ENCODE measurements at regions not wholly inside any gene's neighbourhood (a gene's known extent, or its start where the extent isn't known, plus 50 kb on each side); places are given as distances from the start of the nearest gene placed in this dataset.

DNA sequence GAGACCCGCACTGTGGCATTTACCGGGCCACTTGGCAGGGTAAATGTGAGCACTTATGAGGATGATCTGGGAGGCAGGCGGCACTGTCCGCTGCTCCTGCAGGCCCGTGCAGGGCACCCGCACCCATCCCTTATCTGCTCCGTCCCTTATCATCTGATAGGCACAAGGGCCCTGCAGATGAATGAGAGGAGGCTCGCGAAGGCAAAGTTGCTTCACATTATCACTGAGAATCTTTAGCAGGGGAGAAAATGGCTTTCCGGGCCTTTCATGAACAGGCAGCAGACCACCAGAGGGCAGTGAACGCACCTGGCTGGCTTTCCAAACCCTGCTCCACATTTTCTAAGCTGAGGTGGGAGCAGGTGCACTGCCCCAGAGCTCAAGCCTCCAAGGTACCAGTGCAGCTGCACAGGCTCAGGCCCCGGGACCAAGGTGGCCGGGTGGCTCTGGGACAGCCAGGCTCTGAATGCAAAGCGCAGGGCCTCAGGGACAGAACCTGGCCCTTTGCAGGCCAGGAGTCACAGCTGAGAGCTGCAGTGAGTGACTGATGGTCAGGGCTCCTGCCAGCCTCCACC, 165.6 kb downstream of the SHANK2 start:
- no peak overlapping the region for H3K27ac ChIP-seq
- POLR2A ChIA-PET (ENCODE audit: low non-redundant PET): no interaction called here
- DNase-seq (ENCODE audit: low spot score): peak; percentile 10
- CTCF ChIA-PET: interaction anchor here (0.5 to 1.0 kb wide), 2 partner anchors 167 to 281 kb away, joined by 3 to 6 read pairs; no protein-coding TSS in a partner anchor
- TF ChIP-seq, protein P1, sequence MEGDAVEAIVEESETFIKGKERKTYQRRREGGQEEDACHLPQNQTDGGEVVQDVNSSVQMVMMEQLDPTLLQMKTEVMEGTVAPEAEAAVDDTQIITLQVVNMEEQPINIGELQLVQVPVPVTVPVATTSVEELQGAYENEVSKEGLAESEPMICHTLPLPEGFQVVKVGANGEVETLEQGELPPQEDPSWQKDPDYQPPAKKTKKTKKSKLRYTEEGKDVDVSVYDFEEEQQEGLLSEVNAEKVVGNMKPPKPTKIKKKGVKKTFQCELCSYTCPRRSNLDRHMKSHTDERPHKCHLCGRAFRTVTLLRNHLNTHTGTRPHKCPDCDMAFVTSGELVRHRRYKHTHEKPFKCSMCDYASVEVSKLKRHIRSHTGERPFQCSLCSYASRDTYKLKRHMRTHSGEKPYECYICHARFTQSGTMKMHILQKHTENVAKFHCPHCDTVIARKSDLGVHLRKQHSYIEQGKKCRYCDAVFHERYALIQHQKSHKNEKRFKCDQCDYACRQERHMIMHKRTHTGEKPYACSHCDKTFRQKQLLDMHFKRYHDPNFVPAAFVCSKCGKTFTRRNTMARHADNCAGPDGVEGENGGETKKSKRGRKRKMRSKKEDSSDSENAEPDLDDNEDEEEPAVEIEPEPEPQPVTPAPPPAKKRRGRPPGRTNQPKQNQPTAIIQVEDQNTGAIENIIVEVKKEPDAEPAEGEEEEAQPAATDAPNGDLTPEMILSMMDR (conservative IDR thresholded peaks at IDR 0.05; ENCODE audit: low read depth): peak; percentile 31

DNA sequence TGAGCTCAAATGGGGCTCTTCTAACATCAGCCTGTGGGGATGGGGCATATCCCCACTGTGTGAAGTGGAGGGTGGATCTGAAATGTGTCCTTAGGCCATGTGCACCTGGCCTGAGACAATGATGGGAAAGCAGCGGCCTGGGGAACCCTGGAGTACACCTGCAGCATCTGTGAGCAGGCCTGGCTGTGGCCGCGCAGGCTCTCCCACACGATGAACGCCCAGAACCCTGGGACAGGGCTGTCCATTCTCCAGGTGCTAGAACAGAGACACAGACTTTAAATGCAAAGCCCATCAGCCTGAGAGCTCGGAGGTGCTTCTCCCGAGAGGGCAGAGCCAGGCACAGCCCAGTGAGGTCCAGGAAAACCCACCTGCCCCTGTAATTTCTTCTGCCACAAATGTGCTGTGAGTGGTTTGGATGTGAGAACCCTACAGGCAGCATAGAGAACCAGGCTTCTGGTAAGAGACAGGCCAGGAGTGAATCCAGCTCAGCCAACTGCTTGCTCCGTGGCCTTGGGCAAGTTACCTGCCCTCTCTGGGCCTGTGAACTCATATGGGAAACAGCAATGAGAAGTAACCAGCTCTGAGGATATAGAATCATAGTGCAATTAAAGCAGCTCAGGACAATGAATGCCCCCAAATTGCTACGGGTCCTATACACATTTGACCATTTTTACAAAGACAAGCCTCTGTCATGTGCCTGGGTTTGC, 167.9 kb downstream of the SHANK2 start:
- ChIA-PET POLR2A (ENCODE audit: low non-redundant PET) (no interaction called here), CTCF (interaction anchor here (0.7 kb wide), 1 partner anchor 36 kb away, joined by 5 read pairs; no protein-coding TSS in a partner anchor)
- H3K27ac ChIP-seq: no peak overlapping the region
- DNase-seq (ENCODE audit: low spot score): no peak
- TF ChIP-seq, protein P1 (conservative IDR thresholded peaks at IDR 0.05; ENCODE audit: low read depth): no peak

DNA sequence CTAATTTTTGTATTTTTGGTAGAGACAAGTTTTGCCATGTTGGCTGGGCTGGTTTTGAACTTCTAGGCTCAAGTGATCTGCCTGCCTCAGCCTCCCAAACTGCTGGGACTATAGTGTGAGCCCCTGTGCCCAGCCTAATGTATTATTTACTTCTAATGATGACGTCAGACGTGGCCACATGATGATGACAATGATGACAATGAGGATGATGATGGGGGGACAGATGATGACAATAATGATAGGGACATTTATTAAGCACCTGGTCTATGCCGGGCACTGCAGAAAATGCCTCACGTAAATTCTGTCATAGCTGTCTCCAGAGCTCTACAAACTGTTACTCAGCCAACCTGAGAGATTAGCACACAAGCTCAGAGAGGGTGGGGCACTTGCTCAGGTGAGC, 169.3 kb downstream of the SHANK2 start:
- POLR2A ChIA-PET (ENCODE audit: low non-redundant PET): no interaction called here
- no peak for DNase-seq (ENCODE audit: low spot score)
- CTCF ChIA-PET: no interaction called here
- no peak overlapping the region for H3K27ac ChIP-seq
- TF ChIP-seq, protein P1 (conservative IDR thresholded peaks at IDR 0.05; ENCODE audit: low read depth): no peak

DNA sequence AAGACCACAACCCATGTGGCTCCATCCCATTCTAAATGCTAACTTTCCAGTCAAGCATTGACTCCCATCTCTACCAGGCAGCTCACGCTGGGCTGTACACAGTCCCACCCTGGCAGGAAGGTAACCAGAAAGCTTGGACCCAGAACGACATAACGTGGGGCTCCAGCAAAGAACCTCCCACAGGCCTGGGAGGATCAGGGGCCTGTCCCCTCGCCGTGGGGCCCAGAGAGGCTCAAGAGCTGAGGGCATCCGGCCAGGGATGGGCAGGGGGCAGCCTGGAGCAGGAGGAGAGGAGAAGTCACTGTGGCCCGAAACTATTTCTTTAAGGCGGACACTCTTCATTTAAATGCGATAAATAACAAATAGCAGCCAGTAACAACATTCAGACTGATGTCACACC, 169.9 kb downstream of the SHANK2 start:
- ChIA-PET CTCF (interaction anchor here (0.6 to 0.9 kb wide), 2 partner anchors 261 to 900 kb away, joined by 3 to 4 read pairs; no protein-coding TSS in a partner anchor), POLR2A (ENCODE audit: low non-redundant PET) (no interaction called here)
- no peak for DNase-seq (ENCODE audit: low spot score)
- TF ChIP-seq, protein P1 (conservative IDR thresholded peaks at IDR 0.05; ENCODE audit: low read depth): no peak
- H3K27ac ChIP-seq: no peak overlapping the region

DNA sequence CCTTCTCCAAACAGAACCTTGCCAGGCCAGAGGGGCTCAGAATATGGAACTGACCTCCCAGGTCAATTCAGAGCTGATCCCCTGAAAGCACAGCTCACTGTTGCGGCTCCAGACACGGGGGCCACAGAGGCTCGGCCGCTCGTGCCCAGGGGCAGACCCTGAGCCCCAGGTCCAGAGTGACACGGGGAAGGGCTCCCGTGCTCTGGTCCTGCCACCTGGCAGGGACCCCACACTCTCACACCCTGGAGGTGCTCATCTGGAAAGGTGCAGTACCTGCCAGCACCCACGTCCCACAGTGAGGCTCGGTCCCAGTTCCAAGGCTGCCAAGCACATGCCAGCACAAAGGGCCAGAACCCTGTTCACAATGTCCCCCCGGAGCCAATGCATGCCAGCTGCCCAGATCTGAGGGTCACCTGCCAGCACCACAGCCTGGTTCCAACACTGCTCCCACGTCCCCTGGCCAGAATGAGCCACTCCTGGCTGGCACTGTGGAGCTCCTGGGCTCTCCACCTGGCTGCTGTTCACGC, 170.6 kb downstream of the SHANK2 start:
- no peak for DNase-seq (ENCODE audit: low spot score)
- TF ChIP-seq, protein P1 (conservative IDR thresholded peaks at IDR 0.05; ENCODE audit: low read depth): no peak
- CTCF ChIA-PET: interaction anchor here (0.9 kb wide), 1 partner anchor 262 kb away, joined by 3 read pairs; no protein-coding TSS in a partner anchor
- H3K27ac ChIP-seq: no peak overlapping the region
- POLR2A ChIA-PET (ENCODE audit: low non-redundant PET): no interaction called here

DNA sequence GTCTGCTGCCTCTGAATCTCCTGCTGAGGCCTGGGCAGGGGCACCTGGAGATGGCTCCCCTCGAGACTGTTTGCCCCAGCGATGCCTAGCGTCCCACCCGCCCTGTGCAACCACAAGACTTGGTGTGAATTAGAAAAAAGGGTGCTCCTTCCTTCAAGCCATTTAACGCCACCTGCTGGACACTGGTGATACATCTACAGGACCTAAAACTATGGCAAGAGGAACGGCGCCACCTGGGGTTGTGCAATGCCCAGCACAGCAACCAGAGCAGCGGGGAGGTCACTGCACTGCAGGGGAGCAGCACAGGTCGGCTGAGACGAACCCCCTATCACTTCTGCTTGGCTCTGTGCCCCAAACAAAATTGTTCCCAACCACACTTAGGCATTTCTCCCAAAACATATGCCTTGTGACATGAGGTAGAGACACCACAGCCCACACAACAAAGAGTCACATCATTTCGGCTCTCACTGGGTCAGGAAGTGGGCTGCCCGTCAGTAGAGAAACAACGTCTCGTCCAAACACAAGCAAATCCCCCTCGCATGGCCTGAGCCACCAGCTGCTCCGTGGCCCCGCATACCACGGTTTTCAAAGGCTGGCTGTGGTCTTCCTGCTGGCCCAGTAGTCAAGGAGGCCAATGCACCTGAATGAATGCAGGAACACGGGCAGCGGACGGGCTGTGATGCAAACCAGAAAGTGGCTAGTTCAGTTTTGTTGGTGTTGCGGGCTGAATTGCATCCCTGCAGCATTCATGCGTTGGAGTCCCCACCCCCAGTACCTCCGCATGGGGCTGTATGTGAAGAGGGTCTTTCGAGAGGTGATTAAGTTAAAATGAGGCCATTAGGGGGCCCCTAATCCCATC, 171.9 kb downstream of the SHANK2 start:
- no peak overlapping the region for H3K27ac ChIP-seq
- ChIA-PET POLR2A (ENCODE audit: low non-redundant PET) (no interaction called here), CTCF (interaction anchor here (0.7 kb wide), 5 partner anchors 44 to 596 kb away, joined by 3 to 5 read pairs (median 4); no protein-coding TSS in a partner anchor)
- TF ChIP-seq, protein P1 (conservative IDR thresholded peaks at IDR 0.05; ENCODE audit: low read depth): peak; percentile 72
- DNase-seq (ENCODE audit: low spot score): peak; percentile 57

All from RWPE1 (cell line).